Activated CD8-positive, alpha-beta T cell treated with anti-CD3 and anti-CD28 coated beads, Interleukin-2, amount 10 ng/mL, durations not matched to agents 7 days and 5 days (primary cell): ENCODE measurements at regions not wholly inside any gene's neighbourhood (a gene's known extent, or its start where the extent isn't known, plus 50 kb on each side); places are given as distances from the start of the nearest gene placed in this dataset.
"Not testable (repeated sequence)": the region's sequence is repeated elsewhere in the genome, so short reads cannot be mapped to it uniquely, and the experiment has no call there.

ENCODE experiments used
- ATAC-seq: fragments of 150-1000 bp; cut with Tn5 transposase; one replicate; pipeline ENCODE4 v1.10.0; 2021; ENCODE audit warnings: moderate library complexity
- CTCF ChIA-PET: fragments of 350-600 bp; sonication (Branson Sonifier 250); formaldehyde crosslinking; loops from one replicate; lab custom pipeline; 2021; ENCODE audit warnings: antibody characterized with exemption; lab: Charles Lee
- POLR2A ChIA-PET: fragments of 350-600 bp; sonication (Branson Sonifier 250); formaldehyde crosslinking; loops from one replicate; lab custom pipeline; 2021; ENCODE audit warnings: antibody characterized with exemption; lab: Charles Lee
- DNase-seq: peaks from one replicate; pipeline ENCODE4 v3.0.0-alpha.2; 2020
- H3K27ac Mint-ChIP-seq: one replicate; pipeline ENCODE4 v1.8.0; 2021; ENCODE audit warnings: mild to moderate bottlenecking, mixed read lengths
- H3K27me3 Mint-ChIP-seq: one replicate; pipeline ENCODE4 v1.8.0; 2021; ENCODE audit warnings: low read depth, mixed read lengths
- H3K36me3 Mint-ChIP-seq: one replicate; pipeline ENCODE4 v1.8.0; 2021; ENCODE audit warnings: low read depth, mixed read lengths
- H3K4me1 Mint-ChIP-seq: one replicate; pipeline ENCODE4 v1.8.0; 2021; ENCODE audit warnings: low read depth, mixed read lengths
- H3K4me3 Mint-ChIP-seq: one replicate; pipeline ENCODE4 v1.8.0; 2021; ENCODE audit warnings: mild to moderate bottlenecking, mixed read lengths
- H3K9me3 Mint-ChIP-seq: one replicate; pipeline ENCODE4 v1.8.0; 2022; ENCODE audit warnings: mixed read lengths; ENCODE audit not compliant: insufficient read depth

DNA sequence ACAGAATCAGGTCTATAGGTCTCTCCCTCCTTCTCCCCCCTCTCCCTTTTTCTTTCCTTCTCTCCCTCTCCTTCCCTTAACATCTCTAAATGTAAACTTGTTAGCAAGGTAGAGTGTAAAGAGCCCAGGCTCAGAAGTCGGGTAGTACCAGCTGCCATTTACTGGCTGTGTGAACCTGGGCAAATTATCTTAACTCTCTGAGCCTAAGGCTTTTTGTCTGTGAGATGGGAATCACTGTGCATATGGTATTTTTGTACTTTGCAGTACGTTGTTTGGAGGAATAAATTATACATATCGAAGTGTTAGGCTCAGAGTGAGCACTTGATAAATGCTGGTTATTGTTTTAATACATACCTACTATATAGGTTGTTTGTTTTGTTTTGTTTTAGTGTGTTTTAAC lies 154.0 kb downstream of the RBMX2 start:
- Mint-ChIP-seq H3K27me3 (peaks cover 9% of the 10 kb centered on the region), H3K9me3 (no peaks in the 10 kb centered on the region), H3K27ac (no peak overlapping the region), H3K36me3 (no peaks in the 10 kb centered on the region), H3K4me3 (no peak overlapping the region), H3K4me1 (no peaks in the 10 kb centered on the region)
- ATAC-seq: no peak
- POLR2A ChIA-PET: no interaction called here
- DNase-seq: no peak
- CTCF ChIA-PET: no interaction called here

- DNase-seq (no peak), ATAC-seq (no peak)
- Mint-ChIP-seq H3K9me3 (no peaks in the 10 kb centered on the region), H3K27me3 (peaks cover 2% of the 10 kb centered on the region), H3K4me1 (no peaks in the 10 kb centered on the region), H3K36me3 (no peaks in the 10 kb centered on the region), H3K27ac (no peak overlapping the region), H3K4me3 (no peak overlapping the region)
- CTCF ChIA-PET: no interaction called here
- POLR2A ChIA-PET: no interaction called here
Measured at GRCh38 chrX:130556951-130557350, 155.2 kb downstream of the RBMX2 start.

- POLR2A ChIA-PET: no interaction called here
- Mint-ChIP-seq H3K27ac (no peak overlapping the region), H3K4me1 (no peaks in the 10 kb centered on the region), H3K27me3 (no peaks in the 10 kb centered on the region), H3K9me3 (no peaks in the 10 kb centered on the region), H3K36me3 (no peaks in the 10 kb centered on the region), H3K4me3 (no peak overlapping the region)
- CTCF ChIA-PET: no interaction called here
- ATAC-seq (no peak), DNase-seq (no peak)
Measured at GRCh38 chrX:130560544-130560943, 158.8 kb downstream of the RBMX2 start.

DNA sequence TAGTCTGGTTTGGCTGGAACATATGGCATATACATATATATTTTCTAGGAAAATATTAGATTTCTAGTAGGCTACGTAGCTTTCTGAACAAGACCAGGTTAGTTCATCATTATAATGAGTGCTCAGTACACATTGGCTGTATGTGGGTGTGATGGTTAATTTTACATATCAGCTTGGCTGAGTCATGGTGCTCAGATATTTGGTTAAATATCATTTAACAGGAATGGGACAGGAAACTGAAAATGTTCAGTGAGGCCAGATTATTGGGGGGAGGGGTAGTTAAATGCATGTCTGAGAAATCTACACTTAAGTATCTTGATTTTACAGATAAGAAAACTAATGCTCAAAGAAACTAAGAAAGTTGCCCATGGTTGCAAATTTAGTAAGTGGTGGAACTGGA lies 160.1 kb downstream of the RBMX2 start:
- Mint-ChIP-seq H3K27ac (no peak overlapping the region), H3K9me3 (no peaks in the 10 kb centered on the region), H3K4me3 (no peak overlapping the region), H3K27me3 (no peaks in the 10 kb centered on the region), H3K36me3 (no peaks in the 10 kb centered on the region), H3K4me1 (no peaks in the 10 kb centered on the region)
- ChIA-PET CTCF (no interaction called here), POLR2A (no interaction called here)
- DNase-seq: no peak
- no peak for ATAC-seq

- H3K27me3 Mint-ChIP-seq: no peaks in the 10 kb centered on the region
- H3K27ac Mint-ChIP-seq: no peak overlapping the region
- no peaks in the 10 kb centered on the region for H3K4me1 Mint-ChIP-seq
- ChIA-PET CTCF (interaction anchor here (1.7 kb wide), 1 partner anchor 12 kb away, joined by 4 read pairs; no protein-coding TSS in a partner anchor), POLR2A (no interaction called here)
- ATAC-seq (no peak), DNase-seq (no peak)
- no peaks in the 10 kb centered on the region for H3K36me3 Mint-ChIP-seq
- H3K9me3 Mint-ChIP-seq: no peaks in the 10 kb centered on the region
- no peak overlapping the region for H3K4me3 Mint-ChIP-seq
Measured at GRCh38 chrX:130563476-130563875, 161.7 kb downstream of the RBMX2 start.

GRCh38 chrX:130566028-130566683 lies 164.4 kb downstream of the RBMX2 start:
- H3K9me3 Mint-ChIP-seq: no peaks in the 10 kb centered on the region
- CTCF ChIA-PET: interaction anchor here (2.1 kb wide), 1 partner anchor 10 kb away, joined by 5 read pairs; no protein-coding TSS in a partner anchor
- no peak for DNase-seq
- H3K36me3 Mint-ChIP-seq: no peaks in the 10 kb centered on the region
- no peak overlapping the region for H3K27ac Mint-ChIP-seq
- ATAC-seq: no peak
- POLR2A ChIA-PET: no interaction called here
- no peak overlapping the region for H3K4me3 Mint-ChIP-seq
- no peaks in the 10 kb centered on the region for H3K27me3 Mint-ChIP-seq
- no peaks in the 10 kb centered on the region for H3K4me1 Mint-ChIP-seq

GRCh38 chrX:130573030-130573429 lies 171.2 kb downstream of the RBMX2 start:
- H3K4me1 Mint-ChIP-seq, H3K27me3 Mint-ChIP-seq, POLR2A ChIA-PET, H3K4me3 Mint-ChIP-seq, ATAC-seq, H3K27ac Mint-ChIP-seq, CTCF ChIA-PET, DNase-seq, H3K9me3 Mint-ChIP-seq, H3K36me3 Mint-ChIP-seq: not testable (repeated sequence)
